Vagina (tissue), 2 donors: ENCODE measurements at regions not wholly inside any gene's neighbourhood (a gene's known extent, or its start where the extent isn't known, plus 50 kb on each side); places are given as distances from the start of the nearest gene placed in this dataset.

Experiments
- POLR2A ChIP-seq, 2 donors: fragments of 450-650 bp; IDR thresholded peaks; one replicate each; pipeline ENCODE4 v1.6.1; 2017; ENCODE audit warnings: antibody characterized with exemption in 2 of 2, mild to moderate bottlenecking in 2 of 2, moderate library complexity in 2 of 2
- POLR2AphosphoS5 ChIP-seq, 2 donors: sonication (generic); formaldehyde crosslinking; IDR thresholded peaks; one replicate each; pipeline ENCODE4 v1.9.0; 2017; ENCODE audit warnings: antibody characterized with exemption in 2 of 2, mild to moderate bottlenecking in 2 of 2, low read depth in 1 of 2; ENCODE audit not compliant: insufficient read depth in 1 of 2
- TF ChIP-seq, protein P1 (sequence below), 3 experiments: fragments of 450-650 bp in 2 of 3; fragments of 200-600 bp in 1 of 3; sonication (generic) in 1 of 3; IDR thresholded peaks; one replicate each; pipeline ENCODE4 v1.5.1; 2017 to 2019; ENCODE audit warnings: antibody characterized with exemption in 3 of 3, mild to moderate bottlenecking in 2 of 3, moderate library complexity in 2 of 3

DNA sequence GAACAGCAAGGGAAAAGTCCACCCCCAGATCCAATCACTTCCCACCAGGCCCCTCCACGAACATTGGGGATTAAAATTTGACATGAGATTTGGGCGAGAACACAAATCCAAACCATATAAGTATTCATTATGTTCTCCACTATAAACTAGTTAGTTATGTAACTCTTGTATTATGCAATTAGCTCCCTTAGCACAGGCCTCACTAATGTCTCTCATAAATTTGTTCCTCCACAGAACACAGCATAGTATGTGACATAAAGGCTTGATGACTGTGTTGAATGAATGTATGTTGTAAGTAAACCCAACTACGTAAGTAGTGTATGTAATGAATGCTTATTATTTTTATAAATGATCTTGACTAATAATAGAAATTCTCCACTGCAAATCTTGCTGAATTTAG, 223.3 kb upstream of the ZRANB2 start:
- TF ChIP-seq, protein P1, sequence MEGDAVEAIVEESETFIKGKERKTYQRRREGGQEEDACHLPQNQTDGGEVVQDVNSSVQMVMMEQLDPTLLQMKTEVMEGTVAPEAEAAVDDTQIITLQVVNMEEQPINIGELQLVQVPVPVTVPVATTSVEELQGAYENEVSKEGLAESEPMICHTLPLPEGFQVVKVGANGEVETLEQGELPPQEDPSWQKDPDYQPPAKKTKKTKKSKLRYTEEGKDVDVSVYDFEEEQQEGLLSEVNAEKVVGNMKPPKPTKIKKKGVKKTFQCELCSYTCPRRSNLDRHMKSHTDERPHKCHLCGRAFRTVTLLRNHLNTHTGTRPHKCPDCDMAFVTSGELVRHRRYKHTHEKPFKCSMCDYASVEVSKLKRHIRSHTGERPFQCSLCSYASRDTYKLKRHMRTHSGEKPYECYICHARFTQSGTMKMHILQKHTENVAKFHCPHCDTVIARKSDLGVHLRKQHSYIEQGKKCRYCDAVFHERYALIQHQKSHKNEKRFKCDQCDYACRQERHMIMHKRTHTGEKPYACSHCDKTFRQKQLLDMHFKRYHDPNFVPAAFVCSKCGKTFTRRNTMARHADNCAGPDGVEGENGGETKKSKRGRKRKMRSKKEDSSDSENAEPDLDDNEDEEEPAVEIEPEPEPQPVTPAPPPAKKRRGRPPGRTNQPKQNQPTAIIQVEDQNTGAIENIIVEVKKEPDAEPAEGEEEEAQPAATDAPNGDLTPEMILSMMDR (IDR thresholded peaks at IDR 0.05) = no peak
- TF ChIP-seq POLR2AphosphoS5 (IDR thresholded peaks at IDR 0.05; ENCODE audit: insufficient read depth in 1 of 2, low read depth in 1 of 2) (no peak), POLR2A (IDR thresholded peaks at IDR 0.05) (no peak)
